ENCODE measurements at regions not wholly inside any gene's neighbourhood (a gene's known extent, or its start where the extent isn't known, plus 50 kb on each side); places are given as distances from the start of the nearest gene placed in this dataset.

DNA sequence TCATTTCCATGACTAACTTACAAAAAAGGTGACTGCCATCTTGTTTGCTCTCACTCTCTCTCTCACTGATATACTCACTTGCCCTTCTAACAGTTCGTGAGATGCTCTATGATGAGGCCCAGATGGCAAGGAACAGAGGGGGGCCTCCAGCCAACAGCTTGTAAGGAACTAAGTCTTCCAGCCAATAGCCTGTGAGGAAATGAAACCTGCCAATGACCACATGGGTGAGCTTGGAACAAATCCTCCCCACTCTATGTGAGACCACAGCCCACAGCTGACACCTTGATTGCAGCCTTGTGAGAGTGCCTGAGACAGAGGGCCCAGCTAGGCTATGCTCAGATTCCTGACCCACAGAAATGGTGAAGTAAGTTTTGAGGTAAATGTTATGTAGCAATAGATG, 153.7 kb downstream of the HHIPL2 start:
- TF ChIP-seq CTCF (conservative IDR thresholded peaks at IDR 0.05; ENCODE audit: low read depth, low read length), result no peak
- DNase-seq (ENCODE audit: low read depth), result no peak
- no peak overlapping the region for H3K4me3 ChIP-seq (ENCODE audit: low read depth, low read length)

DNA sequence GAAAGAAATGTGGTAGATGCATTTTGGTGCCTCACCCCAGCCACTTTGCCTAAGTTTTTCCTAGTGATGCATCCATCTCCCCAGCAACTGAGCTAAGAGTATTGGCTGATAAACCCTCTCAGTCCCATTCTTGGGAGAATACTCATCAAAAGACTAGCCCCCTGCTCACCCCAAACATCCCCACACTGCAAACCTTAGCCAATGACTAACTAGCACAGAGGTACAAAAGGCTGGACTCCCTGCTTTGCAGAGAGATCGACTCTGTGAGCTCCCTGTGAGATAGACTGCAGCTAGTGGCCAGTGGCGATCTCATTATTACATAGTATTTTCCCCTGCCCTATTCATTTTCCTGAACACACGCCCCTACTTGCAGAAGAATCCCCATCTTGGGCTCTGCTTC, 155.3 kb downstream of the HHIPL2 start:
- DNase-seq (ENCODE audit: low read depth), result no peak
- no peak overlapping the region for H3K4me3 ChIP-seq (ENCODE audit: low read depth, low read length)
- TF ChIP-seq CTCF (conservative IDR thresholded peaks at IDR 0.05; ENCODE audit: low read depth, low read length), result no peak

DNA sequence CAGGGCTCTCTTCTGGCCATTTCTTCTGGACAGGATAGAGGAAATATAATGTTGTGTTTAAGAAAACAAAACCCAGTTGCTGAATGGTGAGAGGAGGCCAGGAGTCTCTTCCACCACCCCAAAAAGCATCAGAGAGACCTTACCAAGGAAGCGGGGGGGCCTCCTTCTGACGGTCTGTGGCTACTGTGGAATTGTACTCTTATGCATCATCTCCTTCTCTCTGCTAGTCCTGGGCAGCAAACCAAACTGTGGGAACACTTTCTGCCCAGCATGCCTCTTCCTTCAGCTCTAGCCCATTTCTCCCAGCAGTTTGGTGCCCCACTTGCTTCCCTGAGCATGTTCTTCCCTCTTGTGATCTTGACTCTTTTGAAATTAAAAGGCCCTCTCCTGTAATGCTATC, 157.7 kb downstream of the HHIPL2 start:
- no peak overlapping the region for H3K4me3 ChIP-seq (ENCODE audit: low read depth, low read length)
- DNase-seq (ENCODE audit: low read depth), result peak; percentile 6
- TF ChIP-seq CTCF (conservative IDR thresholded peaks at IDR 0.05; ENCODE audit: low read depth, low read length), result no peak

- H3K4me3 ChIP-seq (ENCODE audit: low read depth, low read length), result no peak overlapping the region
- DNase-seq (ENCODE audit: low read depth), result no peak
- TF ChIP-seq CTCF (conservative IDR thresholded peaks at IDR 0.05; ENCODE audit: low read depth, low read length), result peak; percentile 20
Observed at GRCh38 chr1:222387007-222387814, 160.7 kb downstream of the HHIPL2 start.

DNA sequence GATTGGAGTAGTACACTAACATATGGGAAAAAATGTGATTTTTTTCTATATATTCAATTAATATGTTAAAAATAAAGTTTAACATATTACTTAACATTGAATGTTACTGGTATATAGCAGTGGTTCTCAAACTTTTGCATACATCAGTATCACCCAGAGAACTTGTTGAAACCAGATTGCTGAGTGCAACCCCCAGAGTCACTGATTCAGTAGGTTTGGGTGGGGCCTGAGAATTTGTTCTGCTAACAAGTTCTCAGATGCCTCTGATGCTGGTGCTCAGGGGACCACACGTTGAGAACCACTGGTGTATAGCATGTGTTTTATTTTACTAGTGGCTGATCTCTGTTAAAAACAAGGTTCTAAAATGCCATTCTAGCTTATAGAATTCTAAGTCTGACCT, 161.9 kb downstream of the HHIPL2 start:
- DNase-seq (ENCODE audit: low read depth), result no peak
- no peak overlapping the region for H3K4me3 ChIP-seq (ENCODE audit: low read depth, low read length)
- no peak for TF ChIP-seq CTCF (conservative IDR thresholded peaks at IDR 0.05; ENCODE audit: low read depth, low read length)

DNA sequence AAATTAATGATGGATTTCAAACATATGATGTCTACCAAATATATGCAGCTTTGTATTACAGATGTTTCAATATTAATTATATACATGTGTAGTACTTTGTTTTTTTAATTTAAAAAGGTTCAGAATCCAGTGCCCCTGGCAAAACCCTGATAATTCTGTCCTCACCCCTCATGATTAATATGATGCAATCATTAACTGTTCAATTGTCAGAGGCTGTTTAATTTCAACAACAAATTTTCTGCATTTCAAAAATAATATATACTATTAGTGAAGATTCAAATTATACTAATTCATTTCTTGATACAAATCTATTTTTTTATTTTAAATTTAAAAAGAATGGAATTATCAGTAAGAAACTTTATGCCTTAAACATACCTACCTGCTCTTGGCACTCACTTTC, 162.6 kb downstream of the HHIPL2 start:
- DNase-seq (ENCODE audit: low read depth), result no peak
- TF ChIP-seq CTCF (conservative IDR thresholded peaks at IDR 0.05; ENCODE audit: low read depth, low read length), result no peak
- no peak overlapping the region for H3K4me3 ChIP-seq (ENCODE audit: low read depth, low read length)

DNA sequence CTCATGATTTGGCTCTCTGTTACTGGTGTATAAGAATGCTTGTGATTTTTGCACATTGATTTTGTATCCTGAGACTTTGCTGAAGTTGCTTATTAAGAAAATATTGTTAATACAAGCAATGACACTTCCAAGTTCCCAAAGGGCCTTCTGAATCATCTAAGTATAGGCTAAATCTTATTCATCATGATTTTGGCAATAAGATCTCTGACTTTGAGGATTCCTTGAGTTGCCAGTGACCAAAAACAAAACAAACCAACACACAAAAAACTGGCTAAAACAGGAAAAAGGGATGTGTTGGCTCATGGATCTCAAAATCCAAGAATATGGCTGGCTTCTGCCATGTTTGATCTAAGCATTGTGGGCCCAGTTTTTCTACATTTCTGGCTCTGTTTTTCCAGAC, 163.4 kb downstream of the HHIPL2 start:
- DNase-seq (ENCODE audit: low read depth), result no peak
- H3K4me3 ChIP-seq (ENCODE audit: low read depth, low read length), result no peak overlapping the region
- no peak for TF ChIP-seq CTCF (conservative IDR thresholded peaks at IDR 0.05; ENCODE audit: low read depth, low read length)
